ENCODE measurements at regions not wholly inside any gene's neighbourhood (a gene's known extent, or its start where the extent isn't known, plus 50 kb on each side); places are given as distances from the start of the nearest gene placed in this dataset.

GRCh38 chr11:10619131-10619680, 50.7 kb upstream of the LYVE1 start:
- TF ChIP-seq CTCF (IDR thresholded peaks at IDR 0.05; ENCODE audit: insufficient read depth, low read length) (no peak), SPI1 (IDR thresholded peaks at IDR 0.05; ENCODE audit: borderline replicate concordance, low read depth) (no peak), POLR2AphosphoS5 (IDR thresholded peaks at IDR 0.05; ENCODE audit: low read depth) (no peak), GABPA (IDR thresholded peaks at IDR 0.05; ENCODE audit: low read depth) (no peak)
- TF ChIP-seq, protein P1, sequence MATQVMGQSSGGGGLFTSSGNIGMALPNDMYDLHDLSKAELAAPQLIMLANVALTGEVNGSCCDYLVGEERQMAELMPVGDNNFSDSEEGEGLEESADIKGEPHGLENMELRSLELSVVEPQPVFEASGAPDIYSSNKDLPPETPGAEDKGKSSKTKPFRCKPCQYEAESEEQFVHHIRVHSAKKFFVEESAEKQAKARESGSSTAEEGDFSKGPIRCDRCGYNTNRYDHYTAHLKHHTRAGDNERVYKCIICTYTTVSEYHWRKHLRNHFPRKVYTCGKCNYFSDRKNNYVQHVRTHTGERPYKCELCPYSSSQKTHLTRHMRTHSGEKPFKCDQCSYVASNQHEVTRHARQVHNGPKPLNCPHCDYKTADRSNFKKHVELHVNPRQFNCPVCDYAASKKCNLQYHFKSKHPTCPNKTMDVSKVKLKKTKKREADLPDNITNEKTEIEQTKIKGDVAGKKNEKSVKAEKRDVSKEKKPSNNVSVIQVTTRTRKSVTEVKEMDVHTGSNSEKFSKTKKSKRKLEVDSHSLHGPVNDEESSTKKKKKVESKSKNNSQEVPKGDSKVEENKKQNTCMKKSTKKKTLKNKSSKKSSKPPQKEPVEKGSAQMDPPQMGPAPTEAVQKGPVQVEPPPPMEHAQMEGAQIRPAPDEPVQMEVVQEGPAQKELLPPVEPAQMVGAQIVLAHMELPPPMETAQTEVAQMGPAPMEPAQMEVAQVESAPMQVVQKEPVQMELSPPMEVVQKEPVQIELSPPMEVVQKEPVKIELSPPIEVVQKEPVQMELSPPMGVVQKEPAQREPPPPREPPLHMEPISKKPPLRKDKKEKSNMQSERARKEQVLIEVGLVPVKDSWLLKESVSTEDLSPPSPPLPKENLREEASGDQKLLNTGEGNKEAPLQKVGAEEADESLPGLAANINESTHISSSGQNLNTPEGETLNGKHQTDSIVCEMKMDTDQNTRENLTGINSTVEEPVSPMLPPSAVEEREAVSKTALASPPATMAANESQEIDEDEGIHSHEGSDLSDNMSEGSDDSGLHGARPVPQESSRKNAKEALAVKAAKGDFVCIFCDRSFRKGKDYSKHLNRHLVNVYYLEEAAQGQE (IDR thresholded peaks at IDR 0.05; ENCODE audit: insufficient replicate concordance, low read depth), result no peak
- Histone ChIP-seq H3K27ac (replicated peaks) (no peak overlapping the region), H3K4me3 (replicated peaks; ENCODE audit: insufficient read depth, low read length) (no peak overlapping the region), H3K27me3 (ENCODE audit: insufficient read depth, poor library complexity, severe bottlenecking) (no peaks in the 10 kb centered on the region)
- DNase-seq (ENCODE audit: low read depth in 1 of 2, low spot score in 1 of 2), result no peak

- TF ChIP-seq SPI1 (IDR thresholded peaks at IDR 0.05; ENCODE audit: borderline replicate concordance, low read depth), result no peak
- TF ChIP-seq CTCF (IDR thresholded peaks at IDR 0.05; ENCODE audit: insufficient read depth, low read length), result no peak
- no peak for TF ChIP-seq GABPA (IDR thresholded peaks at IDR 0.05; ENCODE audit: low read depth)
- TF ChIP-seq, protein P1 (IDR thresholded peaks at IDR 0.05; ENCODE audit: insufficient replicate concordance, low read depth), result no peak
- no peak for TF ChIP-seq POLR2AphosphoS5 (IDR thresholded peaks at IDR 0.05; ENCODE audit: low read depth)
- DNase-seq (ENCODE audit: low read depth in 1 of 2, low spot score in 1 of 2), result no peak
- H3K27ac ChIP-seq (replicated peaks), result no peak overlapping the region
- no peaks in the 10 kb centered on the region for H3K27me3 ChIP-seq (ENCODE audit: insufficient read depth, poor library complexity, severe bottlenecking)
- H3K4me3 ChIP-seq (replicated peaks; ENCODE audit: insufficient read depth, low read length), result no peak overlapping the region
Observed at GRCh38 chr11:10618490-10618889, 50.0 kb upstream of the LYVE1 start.

Measured in HL-60 (cell line).